GM12891 (cell line): ENCODE measurements at regions not wholly inside any gene's neighbourhood (a gene's known extent, or its start where the extent isn't known, plus 50 kb on each side); places are given as distances from the start of the nearest gene placed in this dataset.

Experiments used
- DNase-seq: peaks from one replicate; pipeline ENCODE4 v3.0.0; 2011; ENCODE audit warnings: low spot score; ENCODE audit not compliant: insufficient read length
- FAIRE-seq: peaks from 2 replicates; lab custom pipeline; 2011; peaks lifted over from hg19 to GRCh38; lab: Jason Lieb, UNC
- POLR2AphosphoS5 ChIP-seq: IDR thresholded peaks from 2 replicates; pipeline ENCODE4 v1.6.1; 2011; ENCODE audit warnings: low read depth, low read length, control low read depth
- SPI1 ChIP-seq: IDR thresholded peaks from 2 replicates; pipeline ENCODE4 v1.6.1; 2011; ENCODE audit warnings: low read depth, low read length, control low read depth
- TAF1 ChIP-seq: IDR thresholded peaks from 2 replicates; pipeline ENCODE4 v1.6.1; 2011; ENCODE audit warnings: low read depth, low read length, control low read depth

DNA sequence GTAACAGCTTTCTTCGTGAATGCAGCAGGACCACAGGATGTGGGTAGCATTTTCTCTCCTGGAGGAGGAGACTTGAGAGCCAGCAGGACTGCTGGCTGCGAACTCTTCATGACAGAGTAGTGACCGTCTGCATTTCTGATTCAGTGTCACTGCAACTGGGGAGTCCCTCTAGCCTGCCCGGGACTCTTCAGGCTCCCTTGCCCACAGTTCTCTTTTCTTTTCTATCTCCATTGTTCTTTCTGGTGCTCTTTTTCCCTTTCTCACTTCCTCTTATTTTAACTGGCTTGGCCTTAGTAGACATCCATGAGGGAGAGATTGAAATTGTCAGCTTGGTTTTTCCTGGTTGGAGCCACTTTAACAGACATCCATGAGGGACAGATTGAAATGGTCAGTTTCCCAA is 49.9 kb upstream of the P2RY1 start:
- FAIRE-seq, result no peak

More for the DNA sequence above, 49.9 kb upstream of the P2RY1 start:
- no peak for DNase-seq
- TF ChIP-seq TAF1 (no peak), POLR2AphosphoS5 (no peak), SPI1 (peak; percentile 69)
